ENCODE measurements at regions not wholly inside any gene's neighbourhood (a gene's known extent, or its start where the extent isn't known, plus 50 kb on each side); places are given as distances from the start of the nearest gene placed in this dataset.

- TF ChIP-seq CTCF (IDR thresholded peaks at IDR 0.05), result no peak
- TF ChIP-seq POLR2A (IDR thresholded peaks at IDR 0.05), result no peak
Observed at GRCh38 chr4:79513576-79513975, 105.5 kb upstream of the GK2 start.

Data from thyroid gland (tissue), 4 donors.